Neural cell (in vitro differentiated cells): ENCODE measurements at regions not wholly inside any gene's neighbourhood (a gene's known extent, or its start where the extent isn't known, plus 50 kb on each side); places are given as distances from the start of the nearest gene placed in this dataset.

Experiments
- H2AFZ ChIP-seq: fragments of 200-600, 300-800 bp; sonication (generic), shearing (Covaris generic); 2 replicates; pipeline ENCODE4 v1.6.0; 2014; ENCODE audit warnings: low read depth, mild to moderate bottlenecking, antibody characterized with exemption, low read length, moderate library complexity
- H3F3A ChIP-seq: fragments of 200-600 bp; shearing (Covaris generic); 2 replicates; pipeline ENCODE4 v1.6.1; 2016; ENCODE audit warnings: mild to moderate bottlenecking, moderate library complexity, mixed read lengths, antibody characterized with exemption, low read length; ENCODE audit not compliant: insufficient read depth, poor library complexity, severe bottlenecking
- H3K27ac ChIP-seq: fragments of 200-600, 300-800 bp; sonication (generic), shearing (Covaris generic); 2 replicates; pipeline ENCODE4 v1.5.1; 2014; ENCODE audit warnings: mild to moderate bottlenecking, low read length, moderate library complexity
- H3K27me3 ChIP-seq: fragments of 300-800, 200-600 bp; sonication (generic), shearing (Covaris generic); 2 replicates; pipeline ENCODE4 v1.6.0; 2014; ENCODE audit warnings: mild to moderate bottlenecking, low read depth, low read length, moderate library complexity; ENCODE audit not compliant: insufficient read depth
- H3K36me3 ChIP-seq: fragments of 300-800, 200-600 bp; sonication (generic), shearing (Covaris generic); 2 replicates; pipeline ENCODE4 v1.5.1; 2014; ENCODE audit warnings: mild to moderate bottlenecking, antibody characterized with exemption, low read length, moderate library complexity; ENCODE audit not compliant: insufficient read depth
- H3K4me2 ChIP-seq: fragments of 300-800, 200-600 bp; sonication (generic), shearing (Covaris generic); 2 replicates; pipeline ENCODE4 v1.6.0; 2014; ENCODE audit warnings: mild to moderate bottlenecking, low read length
- H3K4me3 ChIP-seq: fragments of 300-800, 200-600 bp; sonication (generic), shearing (Covaris generic); 2 replicates; pipeline ENCODE4 v1.5.1; 2014; ENCODE audit warnings: mild to moderate bottlenecking, low read length, moderate library complexity
- H3K79me2 ChIP-seq: fragments of 200-600 bp; shearing (Covaris generic); replicated peaks from 2 replicates; pipeline ENCODE4 v1.6.0; 2014; ENCODE audit warnings: mild to moderate bottlenecking, low read length, moderate library complexity; ENCODE audit not compliant: insufficient read depth
- H3K9ac ChIP-seq: fragments of 300-800, 200-600 bp; sonication (generic), shearing (Covaris generic); 2 replicates; pipeline ENCODE4 v1.6.1; 2016; ENCODE audit warnings: mild to moderate bottlenecking, low read length, mixed read lengths
- H3K9me2 ChIP-seq: fragments of 200-600 bp; shearing (Covaris generic); 2 replicates; pipeline ENCODE4 v1.6.1; 2016; ENCODE audit warnings: mild to moderate bottlenecking, low read length, mixed read lengths; ENCODE audit not compliant: insufficient read depth
- H3K9me3 ChIP-seq: fragments of 200-600, 300-800 bp; sonication (generic), shearing (Covaris generic); 2 replicates; pipeline ENCODE4 v1.6.1; 2016; ENCODE audit warnings: mild to moderate bottlenecking, mixed run types, low read length, moderate library complexity, mixed read lengths
- H4K20me1 ChIP-seq: fragments of 200-600 bp; shearing (Covaris generic); 2 replicates; pipeline ENCODE4 v1.6.1; 2016; ENCODE audit warnings: mild to moderate bottlenecking, mixed run types; ENCODE audit not compliant: insufficient read depth
- CTCF ChIP-seq: fragments of 450-650 bp; IDR thresholded peaks from 2 replicates; pipeline ENCODE4 v1.5.1; 2014; ENCODE audit warnings: antibody characterized with exemption, mild to moderate bottlenecking, moderate library complexity; ENCODE audit not compliant: poor library complexity, severe bottlenecking
- EP300 ChIP-seq: fragments of 450-650 bp; conservative IDR thresholded peaks from 2 replicates; pipeline ENCODE4 v1.6.1; 2014; ENCODE audit warnings: antibody characterized with exemption, mild to moderate bottlenecking, moderate library complexity; ENCODE audit not compliant: poor library complexity, severe bottlenecking
- EZH2 ChIP-seq: fragments of 200-600, 300-800 bp; shearing (Covaris generic), sonication (generic); IDR thresholded peaks from 2 replicates; pipeline ENCODE4 v1.6.1; 2014; ENCODE audit warnings: antibody characterized with exemption, low read length, borderline replicate concordance, mild to moderate bottlenecking; ENCODE audit not compliant: insufficient read depth, poor library complexity, severe bottlenecking
- MXI1 ChIP-seq: fragments of 450-650 bp; conservative IDR thresholded peaks from 2 replicates; pipeline ENCODE4 v1.6.1; 2014; ENCODE audit warnings: antibody characterized with exemption, mild to moderate bottlenecking; ENCODE audit not compliant: poor library complexity, severe bottlenecking
- POLR2AphosphoS5 ChIP-seq: IDR thresholded peaks from 2 replicates; pipeline ENCODE4 v1.6.1; 2012
- RAD21 ChIP-seq: fragments of 450-650 bp; conservative IDR thresholded peaks from 2 replicates; pipeline ENCODE4 v1.6.1; 2014; ENCODE audit warnings: antibody characterized with exemption, mild to moderate bottlenecking, moderate library complexity
- SMC3 ChIP-seq: fragments of 450-650 bp; conservative IDR thresholded peaks from 2 replicates; pipeline ENCODE4 v1.6.1; 2014; ENCODE audit warnings: antibody characterized with exemption, mild to moderate bottlenecking, moderate library complexity; ENCODE audit not compliant: poor library complexity
- TAF1 ChIP-seq: IDR thresholded peaks from 2 replicates; pipeline ENCODE4 v1.6.1; 2012; ENCODE audit warnings: low read depth
- TF ChIP-seq, protein P1 (sequence below): IDR thresholded peaks from 2 replicates; pipeline ENCODE4 v1.6.1; 2012; ENCODE audit warnings: borderline replicate concordance

DNA sequence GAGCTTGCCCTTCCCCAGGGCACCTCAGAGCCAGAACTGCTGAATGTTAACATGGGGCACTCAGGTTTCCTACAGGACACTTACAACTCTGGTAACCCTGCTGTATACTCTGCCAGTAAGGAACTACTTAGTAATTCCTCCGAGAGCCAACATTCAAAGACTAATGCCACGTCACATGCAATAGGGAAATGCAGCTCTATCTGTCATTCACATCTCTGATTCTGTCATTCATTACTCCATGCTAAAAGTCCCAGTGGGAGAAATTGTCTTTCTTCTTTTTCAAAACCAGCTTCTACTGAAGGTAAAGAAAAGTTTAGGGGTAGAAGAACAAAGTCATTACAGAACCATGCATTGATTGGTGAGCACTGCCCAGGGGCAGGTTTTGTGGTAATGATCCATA, 189.2 kb downstream of the DAD1 start:
- TF ChIP-seq EP300 (peak; percentile 82), POLR2AphosphoS5 (peak; percentile 70), TAF1 (no peak)
- no peak overlapping the region for H3K27ac ChIP-seq
- H3K4me2 ChIP-seq = no peak overlapping the region
- no peaks in the 10 kb centered on the region for H3K9me3 ChIP-seq
- H4K20me1 ChIP-seq = no peaks in the 10 kb centered on the region
- H3F3A ChIP-seq = no peaks in the 10 kb centered on the region
- no peaks in the 10 kb centered on the region for H3K79me2 ChIP-seq
- H3K9me2 ChIP-seq = no peaks in the 10 kb centered on the region
- H3K36me3 ChIP-seq = no peaks in the 10 kb centered on the region
- no peak overlapping the region for H3K9ac ChIP-seq
- no peak overlapping the region for H2AFZ ChIP-seq
- no peaks in the 10 kb centered on the region for H3K27me3 ChIP-seq
- no peak overlapping the region for H3K4me3 ChIP-seq

DNA sequence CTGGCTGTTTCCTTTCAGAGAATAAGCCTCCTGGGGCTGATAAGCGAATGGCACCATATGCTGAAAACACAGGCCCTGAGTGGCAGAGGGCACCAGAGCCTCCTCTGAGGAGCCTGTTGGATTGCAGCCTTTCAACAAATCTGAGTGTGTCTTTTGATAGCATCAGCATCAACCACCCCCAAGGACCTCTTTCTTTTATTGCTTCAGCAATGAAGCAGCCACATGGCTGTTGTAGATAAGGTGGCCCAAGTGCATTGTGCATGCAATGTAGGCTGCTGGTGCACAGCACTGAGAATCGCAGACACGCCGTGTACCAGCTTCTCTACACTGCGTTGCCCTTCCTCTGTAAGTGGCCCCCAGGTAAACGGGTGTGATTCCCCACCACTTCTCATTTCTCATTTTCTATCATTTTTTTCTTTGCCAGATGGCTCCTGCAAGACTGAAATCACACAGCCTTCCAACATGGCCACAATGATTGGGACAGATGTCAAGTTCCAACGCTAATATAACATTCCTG, 191.7 kb downstream of the DAD1 start:
- Histone ChIP-seq H3K4me3 (no peak overlapping the region), H3K9ac (no peak overlapping the region), H3K9me3 (no peaks in the 10 kb centered on the region), H3F3A (no peaks in the 10 kb centered on the region), H2AFZ (no peak overlapping the region), H3K4me2 (no peak overlapping the region), H3K79me2 (no peaks in the 10 kb centered on the region), H3K9me2 (no peaks in the 10 kb centered on the region), H4K20me1 (no peaks in the 10 kb centered on the region), H3K27ac (no peak overlapping the region), H3K36me3 (no peaks in the 10 kb centered on the region), H3K27me3 (no peaks in the 10 kb centered on the region)
- no peak for TF ChIP-seq TAF1
- TF ChIP-seq, protein P1, sequence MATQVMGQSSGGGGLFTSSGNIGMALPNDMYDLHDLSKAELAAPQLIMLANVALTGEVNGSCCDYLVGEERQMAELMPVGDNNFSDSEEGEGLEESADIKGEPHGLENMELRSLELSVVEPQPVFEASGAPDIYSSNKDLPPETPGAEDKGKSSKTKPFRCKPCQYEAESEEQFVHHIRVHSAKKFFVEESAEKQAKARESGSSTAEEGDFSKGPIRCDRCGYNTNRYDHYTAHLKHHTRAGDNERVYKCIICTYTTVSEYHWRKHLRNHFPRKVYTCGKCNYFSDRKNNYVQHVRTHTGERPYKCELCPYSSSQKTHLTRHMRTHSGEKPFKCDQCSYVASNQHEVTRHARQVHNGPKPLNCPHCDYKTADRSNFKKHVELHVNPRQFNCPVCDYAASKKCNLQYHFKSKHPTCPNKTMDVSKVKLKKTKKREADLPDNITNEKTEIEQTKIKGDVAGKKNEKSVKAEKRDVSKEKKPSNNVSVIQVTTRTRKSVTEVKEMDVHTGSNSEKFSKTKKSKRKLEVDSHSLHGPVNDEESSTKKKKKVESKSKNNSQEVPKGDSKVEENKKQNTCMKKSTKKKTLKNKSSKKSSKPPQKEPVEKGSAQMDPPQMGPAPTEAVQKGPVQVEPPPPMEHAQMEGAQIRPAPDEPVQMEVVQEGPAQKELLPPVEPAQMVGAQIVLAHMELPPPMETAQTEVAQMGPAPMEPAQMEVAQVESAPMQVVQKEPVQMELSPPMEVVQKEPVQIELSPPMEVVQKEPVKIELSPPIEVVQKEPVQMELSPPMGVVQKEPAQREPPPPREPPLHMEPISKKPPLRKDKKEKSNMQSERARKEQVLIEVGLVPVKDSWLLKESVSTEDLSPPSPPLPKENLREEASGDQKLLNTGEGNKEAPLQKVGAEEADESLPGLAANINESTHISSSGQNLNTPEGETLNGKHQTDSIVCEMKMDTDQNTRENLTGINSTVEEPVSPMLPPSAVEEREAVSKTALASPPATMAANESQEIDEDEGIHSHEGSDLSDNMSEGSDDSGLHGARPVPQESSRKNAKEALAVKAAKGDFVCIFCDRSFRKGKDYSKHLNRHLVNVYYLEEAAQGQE = no peak
- TF ChIP-seq POLR2AphosphoS5 = no peak
- no peak for TF ChIP-seq CTCF
- no peak for TF ChIP-seq RAD21
- no peak for TF ChIP-seq MXI1
- no peak for TF ChIP-seq EP300
- no peak for TF ChIP-seq EZH2

GRCh38 chr14:22395803-22396202, 193.2 kb downstream of the DAD1 start:
- Histone ChIP-seq H3K9me3 (no peaks in the 10 kb centered on the region), H3K4me2 (no peak overlapping the region), H3K27ac (no peak overlapping the region), H3K79me2 (no peaks in the 10 kb centered on the region), H3K4me3 (no peak overlapping the region), H3K36me3 (no peaks in the 10 kb centered on the region), H3K9ac (no peak overlapping the region), H2AFZ (no peak overlapping the region), H3K9me2 (no peaks in the 10 kb centered on the region), H4K20me1 (no peaks in the 10 kb centered on the region), H3F3A (no peaks in the 10 kb centered on the region), H3K27me3 (no peaks in the 10 kb centered on the region)
- no peak for TF ChIP-seq POLR2AphosphoS5
- TF ChIP-seq, protein P1 = no peak
- no peak for TF ChIP-seq TAF1
- no peak for TF ChIP-seq EZH2
- no peak for TF ChIP-seq RAD21
- TF ChIP-seq MXI1 = no peak
- no peak for TF ChIP-seq SMC3
- TF ChIP-seq EP300 = no peak
- no peak for TF ChIP-seq CTCF
